ENCODE measurements at regions not wholly inside any gene's neighbourhood (a gene's known extent, or its start where the extent isn't known, plus 50 kb on each side); places are given as distances from the start of the nearest gene placed in this dataset.

DNA sequence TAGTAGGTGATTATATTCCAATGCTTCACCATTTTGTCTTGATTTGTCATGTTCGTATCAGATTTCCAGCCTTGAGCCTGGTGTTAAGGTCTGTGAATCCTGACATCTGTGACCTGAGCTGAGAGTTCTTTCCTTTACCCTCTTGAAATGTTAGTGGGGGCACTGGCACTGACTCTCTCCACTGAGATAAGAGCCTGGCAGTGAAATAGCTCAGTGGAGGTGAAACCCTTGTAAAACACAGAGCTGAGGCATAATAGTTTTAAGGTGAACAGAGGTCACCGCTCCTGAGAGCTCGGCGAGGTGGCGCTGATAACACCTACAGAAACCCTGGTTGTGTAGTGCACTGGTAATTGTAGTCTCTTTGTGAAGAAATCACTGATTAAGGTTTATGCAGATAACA lies 748.2 kb downstream of the DIAPH3 start:
- DNase-seq (ENCODE audit: low spot score) = no peak
- in situ Hi-C loops (cut with MboI; ENCODE audit: low sequenced_read_pairs, unreplicated experiment) = no loop called here
- TF ChIP-seq CTCF (IDR thresholded peaks at IDR 0.05; ENCODE audit: borderline replicate concordance, control extremely low read depth, extremely low read depth, insufficient read depth, missing control alignments) = no peak

DNA sequence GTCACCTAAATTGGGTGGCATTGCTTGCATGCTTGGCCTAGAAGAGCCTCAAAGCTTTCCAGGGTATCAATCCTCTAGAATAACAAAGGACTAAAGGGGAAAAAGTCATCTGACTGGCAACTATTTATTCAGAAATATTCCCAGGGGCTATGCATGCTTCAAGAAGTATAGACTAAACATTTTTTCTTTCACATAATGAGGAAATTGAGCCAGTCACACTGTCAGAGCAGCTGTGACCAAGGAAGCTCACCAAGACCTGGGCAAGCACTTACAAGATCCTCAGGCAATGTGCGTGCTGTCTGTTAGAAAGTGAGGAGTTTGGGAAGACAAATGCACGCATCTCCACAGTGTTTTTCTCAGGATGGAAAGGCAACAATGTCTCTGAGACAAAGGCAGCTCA lies 747.2 kb downstream of the DIAPH3 start:
- no peak for TF ChIP-seq CTCF (IDR thresholded peaks at IDR 0.05; ENCODE audit: borderline replicate concordance, control extremely low read depth, extremely low read depth, insufficient read depth, missing control alignments)
- no peak for DNase-seq (ENCODE audit: low spot score)
- in situ Hi-C loops (cut with MboI; ENCODE audit: low sequenced_read_pairs, unreplicated experiment) = no loop called here

DNA sequence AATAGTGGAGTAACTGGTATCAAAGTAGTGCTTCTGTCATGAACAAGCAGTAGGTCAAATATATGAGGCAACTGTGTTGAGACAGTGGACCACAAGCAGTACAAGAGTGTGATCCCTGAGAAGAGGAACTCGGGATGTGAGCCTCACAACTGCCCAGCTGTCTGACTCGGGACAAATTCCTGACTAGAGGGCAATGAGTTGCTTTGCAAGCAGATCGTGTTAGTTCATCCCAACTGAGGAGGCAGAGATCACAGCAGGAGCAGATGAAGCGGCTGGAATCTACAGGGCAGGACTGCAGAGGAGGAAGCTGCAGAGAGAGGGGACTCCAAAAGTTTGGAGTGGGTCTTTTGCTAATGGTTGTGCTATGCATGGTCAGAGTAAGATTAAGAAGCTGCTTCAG lies 741.1 kb downstream of the DIAPH3 start:
- TF ChIP-seq CTCF (IDR thresholded peaks at IDR 0.05; ENCODE audit: borderline replicate concordance, control extremely low read depth, extremely low read depth, insufficient read depth, missing control alignments) = no peak
- in situ Hi-C loops (cut with MboI; ENCODE audit: low sequenced_read_pairs, unreplicated experiment) = no loop called here
- DNase-seq (ENCODE audit: low spot score) = no peak

DNA sequence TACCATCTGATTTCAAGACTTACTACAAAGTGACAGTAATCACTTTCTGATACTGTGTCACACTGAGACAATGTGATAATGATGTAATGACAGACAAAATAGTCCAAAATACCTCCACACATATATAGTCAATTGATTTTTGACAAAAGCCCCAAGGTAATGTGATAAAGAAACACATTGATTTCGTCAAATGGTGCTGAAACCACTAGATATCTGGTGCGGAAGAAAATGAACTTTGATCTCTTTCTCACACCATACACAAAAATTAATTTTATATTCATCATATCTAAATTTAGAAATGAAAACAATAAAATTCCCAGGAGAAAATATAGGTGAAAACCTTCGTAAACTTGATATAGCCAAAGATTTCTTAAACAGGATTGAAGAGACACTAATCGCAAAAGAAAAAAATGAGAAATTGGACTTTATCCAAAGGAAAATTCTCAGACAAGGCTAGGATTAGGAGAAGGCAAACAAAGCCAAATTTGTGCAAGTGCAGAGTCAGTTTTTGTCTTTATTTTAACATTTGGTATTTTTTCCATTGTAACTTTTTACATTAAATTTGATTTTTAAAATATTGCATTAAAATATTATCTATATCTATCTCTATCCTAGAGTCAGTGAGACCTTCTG lies 739.9 kb downstream of the DIAPH3 start:
- in situ Hi-C loops (cut with MboI; ENCODE audit: low sequenced_read_pairs, unreplicated experiment) = no loop called here
- TF ChIP-seq CTCF (IDR thresholded peaks at IDR 0.05; ENCODE audit: borderline replicate concordance, control extremely low read depth, extremely low read depth, insufficient read depth, missing control alignments) = no peak
- DNase-seq (ENCODE audit: low spot score) = no peak

DNA sequence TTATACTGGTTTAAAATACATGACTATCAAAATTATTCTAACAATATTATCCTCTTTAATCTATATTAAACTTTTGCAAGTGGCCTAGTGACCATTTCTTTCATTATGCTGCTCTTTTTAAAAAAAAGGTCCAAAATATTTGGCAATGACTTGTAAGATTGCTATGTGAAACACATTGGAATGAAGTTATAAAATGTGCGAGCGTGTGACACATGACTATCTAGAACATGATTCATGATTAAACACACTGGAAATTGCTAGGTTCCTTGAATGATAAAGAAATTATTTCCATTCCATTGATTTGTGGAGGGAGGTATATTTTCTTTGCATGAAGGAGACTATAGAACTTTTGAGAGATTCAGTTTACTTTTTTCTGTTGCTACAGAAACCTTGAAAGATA lies 739.1 kb downstream of the DIAPH3 start:
- DNase-seq (ENCODE audit: low spot score) = no peak
- no peak for TF ChIP-seq CTCF (IDR thresholded peaks at IDR 0.05; ENCODE audit: borderline replicate concordance, control extremely low read depth, extremely low read depth, insufficient read depth, missing control alignments)
- in situ Hi-C loops (cut with MboI; ENCODE audit: low sequenced_read_pairs, unreplicated experiment) = no loop called here

DNA sequence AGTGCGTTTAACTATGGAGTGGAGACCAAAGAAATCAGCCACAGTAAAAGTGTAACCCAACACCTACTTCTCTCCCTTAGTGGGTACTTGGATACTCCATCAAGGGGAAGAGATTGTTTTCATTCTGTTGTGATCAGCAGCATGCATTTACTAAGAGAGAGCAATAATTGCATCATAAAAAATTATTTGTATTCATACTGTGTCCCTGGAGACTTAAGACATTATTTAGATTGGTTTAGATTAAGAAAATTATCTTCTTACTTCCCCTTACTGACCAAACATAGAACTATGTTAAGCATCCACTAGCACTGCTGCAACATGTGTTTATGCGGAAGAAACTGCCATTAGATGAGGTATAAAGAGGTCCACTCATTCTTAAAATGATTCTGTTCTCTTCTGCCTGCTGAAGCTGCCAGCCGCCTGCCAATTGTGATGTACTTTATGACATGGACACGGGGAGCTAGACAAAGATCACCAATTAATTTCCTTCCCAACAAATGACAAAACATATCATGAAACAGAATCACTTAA lies 738.5 kb downstream of the DIAPH3 start:
- no peak for TF ChIP-seq CTCF (IDR thresholded peaks at IDR 0.05; ENCODE audit: borderline replicate concordance, control extremely low read depth, extremely low read depth, insufficient read depth, missing control alignments)
- no peak for DNase-seq (ENCODE audit: low spot score)
- in situ Hi-C loops (cut with MboI; ENCODE audit: low sequenced_read_pairs, unreplicated experiment) = no loop called here
